ENCODE measurements at regions not wholly inside any gene's neighbourhood (a gene's known extent, or its start where the extent isn't known, plus 50 kb on each side); places are given as distances from the start of the nearest gene placed in this dataset.
"Not testable (repeated sequence)": the region's sequence is repeated elsewhere in the genome, so short reads cannot be mapped to it uniquely, and the experiment has no call there.

DNA sequence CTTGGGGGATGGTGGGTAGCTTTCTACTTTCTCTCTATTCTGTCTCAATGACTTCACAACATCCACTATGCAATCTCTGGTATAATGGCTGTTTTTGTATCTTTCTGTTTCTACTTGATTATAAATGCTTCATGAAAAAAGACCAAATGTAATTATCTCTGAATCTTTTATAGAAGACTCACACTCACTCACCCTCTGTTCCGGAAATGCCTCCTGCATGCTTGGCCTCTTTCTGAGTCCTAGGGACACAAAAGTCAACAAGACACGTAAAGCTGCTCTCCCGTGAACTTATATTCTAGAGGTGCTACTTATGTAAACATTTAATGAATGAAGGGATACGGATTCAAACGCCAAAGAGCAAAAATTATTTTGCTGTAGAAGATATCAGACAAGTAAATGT, 502.2 kb upstream of the SOX11 start:
- DNase-seq (ENCODE audit: insufficient read length, low spot score) (no peak), FAIRE-seq (no peak)
- TF ChIP-seq, protein P1, sequence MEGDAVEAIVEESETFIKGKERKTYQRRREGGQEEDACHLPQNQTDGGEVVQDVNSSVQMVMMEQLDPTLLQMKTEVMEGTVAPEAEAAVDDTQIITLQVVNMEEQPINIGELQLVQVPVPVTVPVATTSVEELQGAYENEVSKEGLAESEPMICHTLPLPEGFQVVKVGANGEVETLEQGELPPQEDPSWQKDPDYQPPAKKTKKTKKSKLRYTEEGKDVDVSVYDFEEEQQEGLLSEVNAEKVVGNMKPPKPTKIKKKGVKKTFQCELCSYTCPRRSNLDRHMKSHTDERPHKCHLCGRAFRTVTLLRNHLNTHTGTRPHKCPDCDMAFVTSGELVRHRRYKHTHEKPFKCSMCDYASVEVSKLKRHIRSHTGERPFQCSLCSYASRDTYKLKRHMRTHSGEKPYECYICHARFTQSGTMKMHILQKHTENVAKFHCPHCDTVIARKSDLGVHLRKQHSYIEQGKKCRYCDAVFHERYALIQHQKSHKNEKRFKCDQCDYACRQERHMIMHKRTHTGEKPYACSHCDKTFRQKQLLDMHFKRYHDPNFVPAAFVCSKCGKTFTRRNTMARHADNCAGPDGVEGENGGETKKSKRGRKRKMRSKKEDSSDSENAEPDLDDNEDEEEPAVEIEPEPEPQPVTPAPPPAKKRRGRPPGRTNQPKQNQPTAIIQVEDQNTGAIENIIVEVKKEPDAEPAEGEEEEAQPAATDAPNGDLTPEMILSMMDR (IDR thresholded peaks at IDR 0.05; ENCODE audit: insufficient read depth, missing control alignments): no peak

GRCh38 chr2:5195636-5196035, 496.5 kb upstream of the SOX11 start:
- FAIRE-seq: no peak
- DNase-seq (ENCODE audit: insufficient read length, low spot score): no peak
- TF ChIP-seq, protein P1 (IDR thresholded peaks at IDR 0.05; ENCODE audit: insufficient read depth, missing control alignments): no peak

- TF ChIP-seq, protein P1 (IDR thresholded peaks at IDR 0.05; ENCODE audit: insufficient read depth, missing control alignments): no peak
- no peak for DNase-seq (ENCODE audit: insufficient read length, low spot score)
- no peak for FAIRE-seq
Measured at GRCh38 chr2:5203134-5203755, 488.9 kb upstream of the SOX11 start.

- not testable (repeated sequence) for DNase-seq (ENCODE audit: insufficient read length, low spot score); FAIRE-seq
Measured at GRCh38 chr2:5206742-5207141, 485.4 kb upstream of the SOX11 start.

DNA sequence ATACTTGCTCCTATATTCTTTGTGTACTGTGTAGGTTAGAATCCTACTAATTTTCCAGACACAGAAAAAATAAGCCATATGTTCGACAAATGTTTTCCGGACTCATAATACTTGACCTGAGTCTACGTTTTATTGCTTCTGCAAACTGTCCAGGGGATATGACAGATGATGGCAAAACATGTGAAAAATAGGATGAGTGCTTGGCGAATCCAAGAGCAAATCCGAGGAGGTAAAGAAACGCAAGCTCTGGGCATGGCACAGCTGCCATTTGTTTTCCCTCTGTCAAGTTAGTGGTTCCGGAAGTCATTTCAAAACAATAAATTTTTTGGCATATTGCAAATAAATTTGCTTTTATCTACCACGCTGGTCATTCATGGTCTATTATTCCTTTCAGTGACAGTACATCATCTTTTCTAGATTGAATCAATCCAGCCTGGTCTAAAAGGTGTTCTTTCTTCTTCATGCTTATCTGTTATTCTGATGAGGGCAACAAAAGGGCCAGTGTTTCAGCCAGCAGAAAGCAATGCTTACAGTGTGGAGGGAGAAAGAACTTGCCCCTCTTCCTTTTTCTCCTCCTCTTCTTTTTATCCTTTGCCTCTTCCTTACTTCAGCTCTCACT, 476.1 kb upstream of the SOX11 start:
- no peak for FAIRE-seq

GRCh38 chr2:5227062-5227699, 465.0 kb upstream of the SOX11 start:
- DNase-seq (ENCODE audit: insufficient read length, low spot score) (no peak), FAIRE-seq (no peak)
- TF ChIP-seq, protein P1 (IDR thresholded peaks at IDR 0.05; ENCODE audit: insufficient read depth, missing control alignments): no peak

More for the DNA sequence above, 476.1 kb upstream of the SOX11 start:
- DNase-seq (ENCODE audit: insufficient read length, low spot score): no peak
- TF ChIP-seq, protein P1 (IDR thresholded peaks at IDR 0.05; ENCODE audit: insufficient read depth, missing control alignments): no peak

GRCh38 chr2:5229574-5229973, 462.6 kb upstream of the SOX11 start:
- TF ChIP-seq, protein P1 (IDR thresholded peaks at IDR 0.05; ENCODE audit: insufficient read depth, missing control alignments): no peak
- no peak for FAIRE-seq

More at GRCh38 chr2:5229574-5229973, 462.6 kb upstream of the SOX11 start:
- no peak for DNase-seq (ENCODE audit: insufficient read length, low spot score)

All from D721Med (cell line).